HCT116 (cell line): ENCODE measurements at regions not wholly inside any gene's neighbourhood (a gene's known extent, or its start where the extent isn't known, plus 50 kb on each side); places are given as distances from the start of the nearest gene placed in this dataset.

ENCODE experiments used
- TCF7L2 ChIP-seq: IDR thresholded peaks from 2 replicates; pipeline ENCODE4 v1.7.0; 2011; ENCODE audit warnings: borderline replicate concordance, inconsistent platforms; ENCODE audit not compliant: insufficient read depth, insufficient read length; ENCODE audit errors: extremely low read depth
- ZNF274 ChIP-seq: fragments of 200-500 bp; sonication (Bioruptor generic); IDR thresholded peaks from 2 replicates; pipeline ENCODE4 v1.6.1; 2014; ENCODE audit warnings: mild to moderate bottlenecking, low read depth, low read length, inconsistent platforms
- TF ChIP-seq, protein P1 (sequence below), 3 experiments: fragments of 200-600 bp in 1 of 3; sonication (generic) in 1 of 3; IDR thresholded peaks in 2 of 3; conservative IDR thresholded peaks in 1 of 3; 2 replicates each; pipeline ENCODE4 v1.5.1; 2012 to 2017; ENCODE audit warnings: low read depth in 2 of 3, low read length in 2 of 3, antibody characterized with exemption in 1 of 3, borderline replicate concordance in 1 of 3, control low read depth in 1 of 3, mild to moderate bottlenecking in 1 of 3, mixed read lengths in 1 of 3, mixed run types in 1 of 3, moderate library complexity in 1 of 3; ENCODE audit not compliant: insufficient read depth in 1 of 3

DNA sequence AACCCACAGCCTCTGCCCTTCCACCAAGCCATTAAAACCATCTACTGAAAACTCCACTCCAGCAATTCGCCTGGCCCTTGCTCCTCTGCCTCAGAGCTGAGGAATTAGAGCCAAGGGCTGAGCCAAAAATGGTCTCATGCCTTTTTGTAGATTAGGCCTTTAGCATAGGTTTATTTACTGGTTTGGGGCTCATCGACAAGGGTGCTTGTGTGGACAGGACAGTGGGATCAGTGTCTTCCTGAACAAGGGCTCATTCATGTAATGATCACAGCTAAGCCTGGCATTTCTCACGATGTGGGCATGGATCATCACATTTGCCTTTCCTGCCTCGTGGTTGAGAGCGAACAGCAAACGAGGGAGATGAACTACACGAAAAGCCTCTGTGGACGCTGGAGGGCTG lies 59.2 kb upstream of the PHF24 start:
- TF ChIP-seq, protein P1, sequence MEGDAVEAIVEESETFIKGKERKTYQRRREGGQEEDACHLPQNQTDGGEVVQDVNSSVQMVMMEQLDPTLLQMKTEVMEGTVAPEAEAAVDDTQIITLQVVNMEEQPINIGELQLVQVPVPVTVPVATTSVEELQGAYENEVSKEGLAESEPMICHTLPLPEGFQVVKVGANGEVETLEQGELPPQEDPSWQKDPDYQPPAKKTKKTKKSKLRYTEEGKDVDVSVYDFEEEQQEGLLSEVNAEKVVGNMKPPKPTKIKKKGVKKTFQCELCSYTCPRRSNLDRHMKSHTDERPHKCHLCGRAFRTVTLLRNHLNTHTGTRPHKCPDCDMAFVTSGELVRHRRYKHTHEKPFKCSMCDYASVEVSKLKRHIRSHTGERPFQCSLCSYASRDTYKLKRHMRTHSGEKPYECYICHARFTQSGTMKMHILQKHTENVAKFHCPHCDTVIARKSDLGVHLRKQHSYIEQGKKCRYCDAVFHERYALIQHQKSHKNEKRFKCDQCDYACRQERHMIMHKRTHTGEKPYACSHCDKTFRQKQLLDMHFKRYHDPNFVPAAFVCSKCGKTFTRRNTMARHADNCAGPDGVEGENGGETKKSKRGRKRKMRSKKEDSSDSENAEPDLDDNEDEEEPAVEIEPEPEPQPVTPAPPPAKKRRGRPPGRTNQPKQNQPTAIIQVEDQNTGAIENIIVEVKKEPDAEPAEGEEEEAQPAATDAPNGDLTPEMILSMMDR (IDR thresholded peaks at IDR 0.05 in 2 of 3, conservative IDR thresholded peaks at IDR 0.05 in 1 of 3; ENCODE audit: borderline replicate concordance in 1 of 3, insufficient read depth in 1 of 3, low read depth in 2 of 3, low read length in 2 of 3) = no peak
- TF ChIP-seq ZNF274 = no peak
- TF ChIP-seq TCF7L2 = no peak
